Esophagus squamous epithelium (tissue), 4 donors: ENCODE measurements at regions not wholly inside any gene's neighbourhood (a gene's known extent, or its start where the extent isn't known, plus 50 kb on each side); places are given as distances from the start of the nearest gene placed in this dataset.

ENCODE experiments used
- CTCF ChIP-seq, 6 experiments: fragments of 450-650 bp in 4 of 6; fragments of 200-600 bp in 2 of 6; sonication (generic) in 2 of 6; IDR thresholded peaks; one replicate each; pipeline ENCODE4 v1.5.1; 2016 to 2019; ENCODE audit warnings: antibody characterized with exemption in 6 of 6, mild to moderate bottlenecking in 4 of 6, moderate library complexity in 4 of 6
- POLR2A ChIP-seq, 4 donors: fragments of 450-650 bp; IDR thresholded peaks; one replicate each; pipeline ENCODE4 v1.6.1; 2017; ENCODE audit warnings: antibody characterized with exemption in 4 of 4, mild to moderate bottlenecking in 4 of 4, moderate library complexity in 3 of 4

GRCh38 chr4:180855184-180855583, 1388.0 kb upstream of the TENM3 start:
- TF ChIP-seq CTCF (IDR thresholded peaks at IDR 0.05): no peak
- TF ChIP-seq POLR2A (IDR thresholded peaks at IDR 0.05): no peak
